CD4-positive, alpha-beta T cell treated with Interleukin-1 beta for 1 hour (primary cell): ENCODE measurements at regions not wholly inside any gene's neighbourhood (a gene's known extent, or its start where the extent isn't known, plus 50 kb on each side); places are given as distances from the start of the nearest gene placed in this dataset.
A peak's percentile ranks its signal among the peaks of the same experiment; 100 is the strongest.
"Not testable (repeated sequence)": the region's sequence is repeated elsewhere in the genome, so short reads cannot be mapped to it uniquely, and the experiment has no call there.

Source experiments
- DNase-seq, 2 donors: peaks; one replicate each; pipeline ENCODE4 v3.0.0-alpha.2; 2020 to 2022

- DNase-seq = not testable (repeated sequence)
Observed at GRCh38 chr7:66459783-66460413, 168.8 kb upstream of the KCTD7 start.

GRCh38 chr7:66460921-66461361 is 167.7 kb upstream of the KCTD7 start:
- DNase-seq = no peak

GRCh38 chr7:66461397-66461796 is 167.3 kb upstream of the KCTD7 start:
- not testable (repeated sequence) for DNase-seq

- DNase-seq = not testable (repeated sequence)
Observed at GRCh38 chr7:66462831-66463230, 165.8 kb upstream of the KCTD7 start.

- no peak for DNase-seq
Observed at GRCh38 chr7:66464059-66464458, 164.6 kb upstream of the KCTD7 start.

GRCh38 chr7:66466081-66466600 is 162.5 kb upstream of the KCTD7 start:
- DNase-seq = no peak

- DNase-seq = no peak
Observed at GRCh38 chr7:66467887-66468286, 160.8 kb upstream of the KCTD7 start.

GRCh38 chr7:66473064-66473463 is 155.6 kb upstream of the KCTD7 start:
- not testable (repeated sequence) for DNase-seq

- DNase-seq = no peak
Observed at GRCh38 chr7:66474441-66474840, 154.2 kb upstream of the KCTD7 start.

GRCh38 chr7:66476056-66476455 is 152.6 kb upstream of the KCTD7 start:
- not testable (repeated sequence) for DNase-seq

- DNase-seq = not testable (repeated sequence)
Observed at GRCh38 chr7:66477822-66478397, 150.8 kb upstream of the KCTD7 start.

- not testable (repeated sequence) for DNase-seq
Observed at GRCh38 chr7:66481229-66481628, 147.5 kb upstream of the KCTD7 start.

- DNase-seq = not testable (repeated sequence)
Observed at GRCh38 chr7:66489065-66489464, 139.6 kb upstream of the KCTD7 start.

- not testable (repeated sequence) for DNase-seq
Observed at GRCh38 chr7:66489741-66490140, 138.9 kb upstream of the KCTD7 start.

- not testable (repeated sequence) for DNase-seq
Observed at GRCh38 chr7:66490979-66491378, 137.7 kb upstream of the KCTD7 start.

- DNase-seq = not testable (repeated sequence)
Observed at GRCh38 chr7:66492405-66492804, 136.3 kb upstream of the KCTD7 start.

- peak; percentile 97 to 98 for DNase-seq
Observed at GRCh38 chr7:66493235-66494205, 135.2 kb upstream of the KCTD7 start.

- DNase-seq = no peak
Observed at GRCh38 chr7:66497346-66497745, 131.3 kb upstream of the KCTD7 start.

GRCh38 chr7:66500087-66500486 is 128.6 kb upstream of the KCTD7 start:
- no peak for DNase-seq

- DNase-seq = no peak
Observed at GRCh38 chr7:66502230-66503035, 126.2 kb upstream of the KCTD7 start.

GRCh38 chr7:66503036-66503370 is 125.7 kb upstream of the KCTD7 start:
- DNase-seq = no peak

- DNase-seq = no peak
Observed at GRCh38 chr7:66503551-66504031, 125.1 kb upstream of the KCTD7 start.
